GM19395 (cell line): ENCODE measurements at regions not wholly inside any gene's neighbourhood (a gene's known extent, or its start where the extent isn't known, plus 50 kb on each side); places are given as distances from the start of the nearest gene placed in this dataset.
"Not testable (repeated sequence)": the region's sequence is repeated elsewhere in the genome, so short reads cannot be mapped to it uniquely, and the experiment has no call there.

ENCODE experiments used
- ATAC-seq: cut with Tn5 transposase; IDR thresholded peaks from one replicate; pipeline ENCODE4 v1.9.1; 2021; ENCODE audit warnings: mild to moderate bottlenecking, moderate library complexity; ENCODE audit not compliant: unreplicated experiment

DNA sequence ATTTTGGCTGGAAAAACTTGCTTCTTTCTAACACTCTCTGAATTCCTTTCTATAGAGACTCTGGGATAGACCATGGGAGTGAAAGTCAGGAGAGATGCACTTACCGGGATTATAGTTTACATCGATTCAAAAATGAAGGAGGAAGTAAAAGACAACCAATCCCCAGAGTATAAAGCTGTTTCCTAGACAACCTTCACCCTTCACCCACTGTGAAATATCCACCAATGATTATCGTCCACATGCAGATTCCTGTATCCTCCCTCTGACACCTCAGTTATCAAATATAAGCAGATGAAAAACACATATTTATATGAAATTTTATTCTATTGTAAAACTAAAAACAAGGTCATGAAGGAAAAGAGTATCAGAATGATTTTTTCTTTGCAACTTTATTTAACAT lies 258.8 kb upstream of the GK2 start:
- ATAC-seq, result no peak

DNA sequence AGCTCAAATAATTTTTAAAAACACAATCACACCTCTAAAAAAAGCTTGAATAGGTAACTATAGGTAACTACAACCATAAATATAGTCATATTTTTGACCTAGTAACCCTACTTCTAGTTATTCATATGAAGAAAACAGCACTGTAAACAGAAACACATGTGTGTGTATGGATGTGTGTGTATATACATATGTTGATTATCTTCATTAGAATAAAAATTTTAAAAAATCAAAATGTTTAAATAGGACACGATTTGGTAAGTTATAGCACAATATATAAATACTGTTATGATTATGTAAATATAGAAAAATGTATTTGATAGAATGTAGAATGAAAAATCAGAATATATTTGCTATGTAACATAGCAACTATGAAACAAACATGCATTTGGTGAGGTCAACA lies 258.1 kb upstream of the GK2 start:
- no peak for ATAC-seq

DNA sequence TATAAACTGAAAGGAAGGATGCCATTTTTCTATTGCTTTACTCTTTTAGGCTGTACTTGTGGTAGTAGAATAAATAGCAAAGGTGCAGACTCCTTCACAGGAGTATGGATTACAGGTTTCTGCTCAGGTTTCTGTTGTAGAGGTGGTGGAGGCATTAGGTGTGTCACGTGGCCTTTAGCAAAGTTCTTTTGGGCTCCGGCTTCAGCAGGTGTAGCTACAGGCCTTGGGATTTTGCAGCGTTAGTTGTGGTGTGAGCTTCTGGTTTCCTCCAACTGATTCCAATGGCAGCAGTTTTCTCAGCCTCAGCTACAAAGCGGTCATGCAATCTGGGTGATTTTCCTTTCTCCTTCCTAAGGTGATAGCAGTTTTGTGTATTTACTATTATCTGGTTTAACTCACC lies 255.8 kb upstream of the GK2 start:
- no peak for ATAC-seq

DNA sequence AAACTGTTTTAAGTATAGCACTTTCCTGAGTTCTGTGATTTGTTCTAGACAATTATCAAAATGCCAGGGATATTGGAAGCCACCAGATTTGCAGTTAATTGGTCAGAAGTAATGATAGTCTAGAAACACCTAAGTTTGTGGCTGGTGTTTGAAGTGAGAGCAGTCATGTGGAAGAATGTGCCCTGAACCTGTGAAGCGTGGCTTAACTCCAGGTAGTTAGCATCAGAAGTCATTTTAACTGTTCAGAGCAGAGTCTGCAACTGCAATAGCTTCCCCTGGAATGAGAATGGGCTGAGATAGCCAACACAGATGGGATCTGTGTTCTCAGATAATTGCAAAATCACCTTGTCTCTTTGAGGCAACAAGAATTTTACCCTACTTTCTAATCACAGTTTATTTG lies 255.1 kb upstream of the GK2 start:
- ATAC-seq, result no peak

DNA sequence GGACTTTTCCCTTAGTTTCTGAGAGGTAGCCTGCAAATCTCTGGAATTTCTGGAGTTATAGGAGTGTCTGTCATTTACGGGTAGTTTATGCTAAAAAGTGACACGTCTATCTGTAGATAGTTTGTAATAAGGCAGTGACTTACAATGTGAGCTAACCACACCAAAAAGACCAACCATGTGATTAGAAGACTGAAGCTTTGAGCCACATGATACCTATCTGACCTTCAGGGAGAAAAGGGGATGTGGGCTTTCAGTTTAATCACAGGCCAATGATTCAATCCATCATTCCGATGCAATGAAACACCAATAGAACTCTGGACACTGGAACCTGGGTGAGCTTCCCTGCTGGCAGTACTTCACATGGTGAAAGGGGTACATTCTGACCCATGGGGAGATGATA lies 254.6 kb upstream of the GK2 start:
- ATAC-seq, result no peak

DNA sequence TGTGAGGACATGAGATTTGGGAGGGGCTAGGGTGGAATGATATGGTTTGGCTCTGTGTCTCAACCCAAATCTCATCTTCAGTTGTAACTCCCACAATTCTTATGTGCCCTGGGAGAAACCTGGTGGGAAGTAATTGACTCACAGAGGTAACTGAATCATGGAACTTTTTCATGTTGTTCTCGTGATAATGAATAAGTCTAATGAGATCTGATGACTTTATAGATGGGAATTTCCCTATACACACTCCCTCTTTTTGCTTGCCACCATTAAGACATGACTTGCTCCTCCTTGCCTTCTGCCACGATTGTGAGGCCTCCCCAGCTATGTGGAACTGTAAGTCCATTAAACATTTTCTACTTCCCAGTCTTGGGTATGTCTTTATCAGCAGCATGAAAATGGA lies 253.2 kb upstream of the GK2 start:
- ATAC-seq, result no peak

DNA sequence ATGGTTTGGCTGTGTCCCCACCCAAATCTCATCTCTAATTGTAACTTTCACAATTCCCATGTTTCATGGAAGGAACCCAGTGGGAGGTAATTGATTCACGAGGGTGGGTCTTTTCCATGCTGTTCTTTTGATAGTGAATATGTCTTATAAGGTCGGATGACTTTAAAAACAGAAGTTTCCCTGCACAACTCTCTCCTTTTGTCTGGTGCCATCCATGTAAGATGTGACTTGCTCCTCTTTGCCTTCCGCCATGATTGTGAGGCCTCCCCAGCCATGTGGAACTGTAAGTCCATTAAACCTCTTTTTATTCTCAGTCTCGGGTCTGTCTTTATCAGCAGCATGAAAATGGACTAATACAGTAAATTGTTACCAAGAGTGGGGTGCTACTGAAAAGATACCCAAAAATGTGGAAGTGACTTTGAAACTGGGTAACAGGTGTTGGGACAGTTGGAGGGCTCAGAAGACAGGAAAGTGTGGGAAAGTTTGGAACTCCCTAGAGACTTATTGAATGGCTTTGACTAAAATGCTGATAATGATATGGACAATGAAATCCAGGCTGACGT lies 251.4 kb upstream of the GK2 start:
- not testable (repeated sequence) for ATAC-seq

DNA sequence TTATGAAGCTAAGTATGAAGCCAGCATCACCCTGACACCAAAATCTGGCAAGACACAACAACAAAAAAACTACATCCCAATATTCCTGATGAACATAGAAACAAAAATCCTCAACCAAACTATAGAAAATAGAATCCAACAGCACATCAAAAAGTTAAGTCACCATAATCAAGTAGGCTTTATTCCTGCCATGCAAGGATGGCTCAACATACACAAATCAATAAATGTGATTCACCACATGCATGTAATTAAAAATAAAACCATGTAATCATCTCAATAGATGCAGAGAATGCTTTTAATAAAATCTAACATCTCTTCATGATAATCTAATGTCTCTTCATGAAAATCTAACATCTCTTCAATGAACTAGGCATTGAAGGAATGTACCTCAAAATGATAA lies 249.4 kb upstream of the GK2 start:
- ATAC-seq, result no peak

DNA sequence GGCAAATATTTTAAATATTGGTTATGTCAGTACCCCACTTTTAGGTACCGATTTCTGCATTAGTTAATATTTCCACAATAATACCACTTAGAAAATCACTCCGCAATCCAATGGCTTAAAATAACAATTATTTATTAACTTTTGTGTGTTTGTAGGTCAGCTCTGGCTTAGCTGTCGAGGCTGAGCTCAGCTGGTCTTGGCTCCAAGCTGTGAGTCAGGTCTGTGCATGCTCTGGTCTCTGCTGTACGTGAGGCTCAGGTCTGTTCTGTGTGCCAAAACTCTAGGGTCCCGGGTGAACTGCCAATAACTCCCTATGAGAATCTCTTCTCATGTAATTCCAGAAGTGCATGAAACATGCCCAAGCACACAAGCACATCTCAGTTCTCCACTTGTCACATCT lies 245.8 kb upstream of the GK2 start:
- no peak for ATAC-seq

DNA sequence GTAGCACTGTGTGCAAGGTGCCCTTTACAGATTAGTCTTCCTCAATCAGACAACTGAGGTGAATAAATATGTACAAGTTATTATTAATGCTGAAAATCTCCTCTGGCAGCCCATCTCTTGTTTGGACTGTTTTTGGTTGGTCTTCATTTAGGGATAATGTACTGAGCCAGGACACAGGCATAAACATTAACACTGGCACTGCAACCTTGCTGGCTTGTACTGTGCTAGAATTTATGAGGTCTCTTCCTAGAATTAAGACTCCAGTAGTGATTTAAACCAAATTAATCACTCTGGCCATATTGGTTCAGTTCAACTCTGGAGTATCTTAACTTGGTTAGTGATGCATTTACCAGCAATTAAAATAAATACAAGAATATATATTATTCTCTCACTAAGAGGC lies 244.7 kb upstream of the GK2 start:
- ATAC-seq, result no peak

DNA sequence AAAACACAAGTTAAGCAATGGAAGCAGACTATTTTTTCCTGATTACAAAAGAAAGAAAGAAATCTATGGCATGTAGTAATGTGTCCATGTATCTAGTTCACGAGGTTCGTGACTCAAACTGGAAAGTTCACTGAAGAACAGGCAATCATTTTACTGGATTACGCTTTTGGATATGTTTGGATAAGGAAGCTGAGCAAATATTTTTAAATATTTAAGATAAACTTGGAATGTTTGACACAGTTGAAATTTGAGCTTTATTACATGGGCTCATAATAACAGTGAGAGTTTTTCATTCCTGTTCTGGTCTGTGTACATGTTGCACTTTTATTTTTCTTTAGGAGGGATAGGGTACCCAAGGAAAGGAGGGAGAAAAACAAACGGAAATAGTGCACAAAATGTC lies 244.2 kb upstream of the GK2 start:
- ATAC-seq, result no peak

DNA sequence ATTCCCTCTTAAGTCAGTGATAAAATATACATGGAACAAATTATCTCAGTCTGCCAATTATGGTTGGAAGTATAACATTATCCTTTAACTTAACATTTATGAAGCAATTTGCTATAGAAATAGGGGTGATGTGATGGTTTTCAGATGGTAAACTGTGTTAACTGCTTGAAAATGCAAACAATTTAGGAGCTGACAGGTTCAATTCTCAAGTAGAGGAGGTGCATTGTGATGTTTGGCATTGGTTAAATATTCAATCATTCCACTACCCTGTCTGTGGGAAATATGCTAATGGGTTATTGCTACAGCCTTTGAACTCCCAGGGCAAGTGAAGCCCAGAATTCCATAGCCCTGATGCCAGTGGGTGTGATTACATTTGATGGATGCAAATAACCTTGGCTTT lies 243.4 kb upstream of the GK2 start:
- ATAC-seq, result no peak

DNA sequence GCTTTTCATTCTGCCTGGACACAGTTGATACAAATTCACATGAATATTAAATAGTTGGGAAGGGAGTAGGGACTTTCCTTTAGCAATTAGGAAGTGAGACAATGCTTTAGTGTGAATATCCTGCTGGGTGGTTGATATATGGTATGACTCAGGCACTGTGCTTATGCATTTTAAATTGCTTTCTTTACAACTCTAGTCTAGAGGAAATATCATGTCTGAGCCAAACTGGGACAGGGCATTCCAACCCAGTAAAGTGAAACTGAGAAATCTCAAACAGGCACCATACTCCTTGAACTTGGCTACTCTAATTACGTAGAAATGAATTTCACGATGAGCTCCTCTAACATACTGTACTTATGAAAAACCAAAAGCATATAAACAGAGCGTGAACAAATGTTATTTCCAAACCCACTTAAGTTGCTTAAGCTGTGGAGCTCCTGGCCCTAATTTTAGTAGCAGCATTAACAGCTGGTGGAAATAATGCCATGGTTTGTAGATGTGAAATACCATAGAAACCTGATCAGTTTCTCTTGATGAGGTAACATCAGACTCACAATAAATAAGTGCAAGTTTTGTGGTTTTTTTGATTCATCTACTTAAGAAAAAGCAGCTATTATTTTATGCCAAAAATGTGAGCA lies 242.9 kb upstream of the GK2 start:
- ATAC-seq, result no peak

DNA sequence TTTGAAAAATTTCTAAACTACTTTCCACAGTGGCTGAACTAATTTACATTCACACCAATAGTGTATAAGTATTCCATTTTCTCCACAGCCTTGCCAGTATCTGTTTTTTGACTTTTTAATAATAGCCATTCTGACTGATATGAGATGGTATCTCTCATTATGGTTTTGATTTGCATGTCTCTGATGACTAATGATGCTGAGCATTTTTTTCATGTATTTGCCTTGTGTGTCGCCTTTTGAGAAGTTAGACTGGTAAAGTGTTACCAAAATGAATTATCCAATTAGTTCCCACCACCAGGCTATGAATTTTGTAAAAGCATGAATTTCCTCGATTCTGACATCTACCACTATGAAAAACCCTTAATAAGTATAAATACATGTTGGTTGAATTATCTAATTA lies 242.2 kb upstream of the GK2 start:
- no peak for ATAC-seq

DNA sequence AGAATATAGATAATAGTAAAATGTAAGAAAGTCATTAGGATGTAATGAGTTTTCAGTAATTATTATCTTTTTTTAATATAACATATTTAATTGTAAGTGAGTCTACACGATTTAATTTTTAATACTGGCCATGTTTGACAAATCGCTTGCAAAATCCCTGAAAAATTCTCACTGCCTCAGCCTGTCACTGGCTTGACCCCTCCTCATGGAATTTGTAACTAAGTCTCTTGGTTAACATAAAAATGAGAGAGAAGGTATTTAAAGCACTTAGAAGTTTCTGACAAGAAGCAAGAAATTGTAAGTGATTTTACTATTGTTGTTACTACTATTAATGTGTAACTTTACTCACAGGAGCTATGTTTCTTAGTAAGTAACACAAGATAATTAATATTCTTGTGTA lies 237.9 kb upstream of the GK2 start:
- ATAC-seq, result no peak

DNA sequence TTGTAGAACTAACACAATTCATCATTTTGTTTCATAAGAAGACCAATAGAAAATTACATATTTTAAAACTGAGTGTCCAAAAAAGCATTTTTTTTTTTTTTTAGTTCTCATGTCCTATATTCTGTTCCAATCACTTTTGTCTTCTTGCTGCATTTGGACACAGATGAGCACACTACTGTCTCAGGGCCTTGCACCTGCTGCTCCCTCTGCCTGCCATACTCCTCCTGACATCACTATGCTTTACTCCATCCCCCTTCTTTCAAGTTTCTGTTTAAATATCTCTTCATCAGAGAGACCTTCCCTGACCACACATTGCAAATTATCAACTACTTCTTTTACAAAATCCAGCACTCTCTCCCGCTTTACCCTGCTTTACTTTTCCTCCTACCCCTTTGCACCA lies 230.7 kb upstream of the GK2 start:
- no peak for ATAC-seq

DNA sequence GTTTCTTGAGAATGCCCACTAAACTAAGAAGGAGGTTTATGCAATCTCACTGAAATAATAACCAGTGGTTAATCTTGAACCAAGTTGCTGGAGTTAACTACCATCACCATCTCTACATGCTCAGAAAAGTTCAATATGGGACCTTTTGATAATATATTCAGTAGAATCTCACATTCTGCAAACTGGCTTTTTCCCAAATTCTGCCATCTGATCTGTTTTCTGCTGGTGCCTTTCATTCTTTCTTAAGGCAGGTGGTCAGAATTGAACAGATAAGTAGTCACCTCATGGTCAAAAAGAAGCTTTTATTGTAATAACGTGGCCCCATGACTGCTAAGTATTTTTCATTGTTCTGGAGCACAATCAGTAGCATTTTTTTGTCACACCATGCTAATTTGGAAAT lies 229.0 kb upstream of the GK2 start:
- no peak for ATAC-seq

DNA sequence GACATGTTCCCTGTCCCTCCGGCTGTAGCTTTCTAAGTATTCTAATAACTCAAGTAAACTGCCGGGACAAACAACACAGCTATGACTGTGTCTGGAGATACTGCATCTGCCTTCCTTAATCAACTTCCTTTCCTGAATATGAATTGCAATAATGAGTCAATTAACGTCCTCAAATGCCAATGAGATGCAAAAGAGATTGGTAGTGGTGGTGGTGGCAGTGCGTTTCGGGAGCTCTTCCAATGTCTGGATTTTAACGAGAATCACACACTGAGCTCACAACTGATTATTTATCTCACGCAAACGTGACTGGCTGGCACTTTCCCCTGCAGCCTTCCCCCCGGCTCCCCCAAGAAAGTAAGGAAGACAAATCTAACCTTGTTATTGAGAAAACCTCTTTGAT lies 226.1 kb upstream of the GK2 start:
- ATAC-seq, result no peak

DNA sequence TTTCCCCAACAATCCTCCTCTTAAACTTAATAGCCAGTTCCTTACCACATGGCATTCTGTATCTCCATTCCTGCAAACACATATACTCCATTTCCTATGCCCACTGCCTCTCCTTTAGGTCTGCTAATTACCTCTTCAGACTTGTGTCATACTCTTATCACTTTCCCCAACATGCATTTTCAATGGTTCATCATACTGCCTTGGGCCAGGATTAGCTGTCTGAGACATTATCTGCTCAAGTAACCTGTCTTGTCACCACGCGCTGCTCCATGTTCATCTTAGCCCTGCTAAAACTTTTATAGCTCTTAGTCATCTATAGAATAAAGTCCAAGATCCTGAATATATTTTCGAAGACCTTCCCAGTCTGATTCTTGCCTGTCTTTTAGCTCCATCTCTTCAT lies 224.1 kb upstream of the GK2 start:
- ATAC-seq, result no peak

DNA sequence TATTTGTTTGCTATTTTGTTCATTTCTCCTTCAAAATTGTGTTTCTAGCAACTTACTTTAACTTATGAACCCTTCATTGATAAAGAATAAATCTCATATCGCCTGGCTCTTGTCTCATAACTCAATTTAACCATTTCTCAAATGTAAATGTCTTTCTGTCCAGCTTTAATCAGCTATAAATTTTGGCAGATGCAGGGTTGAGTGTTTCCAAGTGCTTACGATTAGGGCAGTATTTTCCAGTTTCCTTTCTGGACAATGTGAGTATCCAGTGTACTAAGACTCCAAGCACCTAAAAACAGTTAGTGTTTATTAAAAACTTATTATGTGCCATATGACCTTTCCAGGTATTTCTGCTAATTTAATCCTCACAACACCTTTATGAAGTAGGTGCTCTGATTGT lies 218.6 kb upstream of the GK2 start:
- ATAC-seq, result no peak

DNA sequence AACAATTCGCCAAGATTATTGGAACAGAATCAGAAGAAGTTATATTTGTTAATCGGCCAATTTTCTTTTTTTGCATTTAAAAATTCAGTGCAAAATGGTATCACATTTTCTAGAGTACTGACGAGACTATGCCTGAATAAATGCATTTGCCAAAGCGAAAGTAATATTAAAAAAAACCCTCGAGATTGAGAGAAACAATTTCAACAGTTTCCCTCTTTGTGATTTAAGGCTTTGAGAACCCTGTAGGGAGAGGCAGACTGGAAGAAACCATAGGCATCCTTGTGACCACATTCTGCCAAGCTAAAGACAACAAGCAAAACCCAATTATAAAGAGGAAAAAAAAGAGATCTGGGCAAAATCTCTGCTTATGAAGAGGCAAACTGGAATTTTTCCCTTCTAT lies 218.1 kb upstream of the GK2 start:
- no peak for ATAC-seq

DNA sequence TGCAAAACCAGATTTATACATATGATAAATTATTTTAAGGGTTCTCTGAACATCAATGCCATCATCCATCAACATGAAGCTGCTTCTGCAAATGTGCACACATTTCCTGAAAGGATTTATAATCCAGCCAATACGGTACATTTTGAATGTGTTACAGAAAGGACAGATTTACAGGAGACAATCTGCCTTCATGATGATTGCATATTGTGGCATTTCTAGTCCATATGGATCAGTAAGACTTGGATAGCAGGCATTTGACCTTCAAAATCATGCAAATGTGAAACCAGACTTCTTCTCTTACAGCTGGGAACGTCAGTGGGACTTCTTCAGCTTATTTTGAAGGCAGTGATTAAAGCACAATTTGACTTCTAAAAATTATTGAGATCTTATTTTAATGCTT lies 217.3 kb upstream of the GK2 start:
- no peak for ATAC-seq
